Sigmoid colon (tissue), 6 donors: ENCODE measurements at regions not wholly inside any gene's neighbourhood (a gene's known extent, or its start where the extent isn't known, plus 50 kb on each side); places are given as distances from the start of the nearest gene placed in this dataset.
A peak's percentile ranks its signal among the peaks of the same experiment; 100 is the strongest.

Source experiments
- DNase-seq: peaks from one replicate; pipeline ENCODE4 v3.0.0-alpha.2; 2019
- H3K27ac ChIP-seq, 4 donors: fragments of 200-600 bp; sonication (generic); one replicate each; pipeline ENCODE4 v1.5.1; 2016 to 2019; ENCODE audit warnings: mild to moderate bottlenecking in 1 of 4
- H3K27me3 ChIP-seq, 3 donors: fragments of 200-600 bp; sonication (generic); one replicate each; pipeline ENCODE4 v1.5.1; 2019; ENCODE audit warnings: mild to moderate bottlenecking in 1 of 3
- H3K36me3 ChIP-seq, 4 donors: fragments of 200-600 bp; sonication (generic); one replicate each; pipeline ENCODE4 v1.5.1; 2016 to 2019
- H3K4me1 ChIP-seq, 4 donors: fragments of 200-600 bp; sonication (generic); one replicate each; pipeline ENCODE4 v1.5.1; 2017 to 2019
- H3K4me3 ChIP-seq, 4 donors: fragments of 200-600 bp; sonication (generic); one replicate each; pipeline ENCODE4 v1.5.1; 2017 to 2019; ENCODE audit warnings: mild to moderate bottlenecking in 2 of 4, moderate library complexity in 1 of 4
- H3K9me3 ChIP-seq, 4 donors: fragments of 200-600 bp in 3 of 4; sonication (generic) in 3 of 4; one replicate each; pipeline versions ENCODE4 v1.5.1 to v1.6.1; 2013 to 2019
- CTCF ChIP-seq, 4 experiments: fragments of 450-650 bp in 3 of 4; fragments of 200-600 bp in 1 of 4; IDR thresholded peaks; one replicate each; pipeline ENCODE4 v1.5.1; 2016 to 2019; ENCODE audit warnings: antibody characterized with exemption in 4 of 4, mild to moderate bottlenecking in 3 of 4, moderate library complexity in 2 of 4
- EP300 ChIP-seq, 4 donors: sonication (generic); formaldehyde crosslinking; IDR thresholded peaks; one replicate each; pipeline ENCODE4 v1.6.1; 2017; ENCODE audit warnings: antibody characterized with exemption in 4 of 4
- POLR2A ChIP-seq, 2 donors: fragments of 450-650 bp; IDR thresholded peaks; one replicate each; pipeline ENCODE4 v1.6.1; 2016; ENCODE audit warnings: antibody characterized with exemption in 2 of 2, mild to moderate bottlenecking in 2 of 2, moderate library complexity in 2 of 2
- POLR2AphosphoS5 ChIP-seq, 4 donors: sonication (generic); formaldehyde crosslinking; IDR thresholded peaks; one replicate each; pipeline ENCODE4 v1.6.1; 2017; ENCODE audit warnings: antibody characterized with exemption in 4 of 4
- WGBS, 2 donors: extraction: QIAGEN DNeasy Blood & Tissue Kit; methylation state at CpG; one replicate each; pipeline ENCODE4 v1.1.7; 2013; 5-methylcytosine and 5-hydroxymethylcytosine counted together
- intact Hi-C: fragments of 100-400 bp; cut with DNase I; formaldehyde crosslinking; loops from one replicate; pipeline ENCODE4 v1.15.1; 2023
- donor health status: healthy with polysubstance abuse.
- donor health status: healthy.

- intact Hi-C loops: loop anchor here (5.0 kb wide), 1 partner anchor 300 kb away; no protein-coding TSS in a partner anchor
- Histone ChIP-seq H3K9me3 (no peaks in the 10 kb centered on the region), H3K27me3 (no peaks in the 10 kb centered on the region), H3K36me3 (no peaks in the 10 kb centered on the region), H3K27ac (no peak overlapping the region), H3K4me3 (no peak overlapping the region), H3K4me1 (peaks cover 0 to 4% (median 0%) of the 10 kb centered on the region in 4 donors)
- DNase-seq: no peak
- WGBS, 2 donors: 66 to 76% methylated on average over 3 of the region's 3 CpGs
- TF ChIP-seq EP300 (IDR thresholded peaks at IDR 0.05) (no peak), POLR2AphosphoS5 (IDR thresholded peaks at IDR 0.05) (no peak), CTCF (IDR thresholded peaks at IDR 0.05) (no peak), POLR2A (IDR thresholded peaks at IDR 0.05) (no peak)
Measured at GRCh38 chr5:167721926-167722440, 569.5 kb upstream of the WWC1 start.

- WGBS, 2 donors: 16 to 25% methylated on average over 9 of the region's 9 CpGs
- intact Hi-C loops: loop anchor here (1.0 to 5.0 kb wide), 3 partner anchors 299 to 497 kb away; no protein-coding TSS in a partner anchor
- Histone ChIP-seq H3K4me3 (no peak overlapping the region), H3K27ac (no peak overlapping the region), H3K9me3 (no peaks in the 10 kb centered on the region), H3K27me3 (no peaks in the 10 kb centered on the region), H3K4me1 (peaks cover 0 to 4% (median 0%) of the 10 kb centered on the region in 4 donors), H3K36me3 (no peaks in the 10 kb centered on the region)
- TF ChIP-seq POLR2A (IDR thresholded peaks at IDR 0.05): no peak
- peak; percentile 50 to 88 (median 84) for TF ChIP-seq CTCF (IDR thresholded peaks at IDR 0.05)
- peak; percentile 76 for DNase-seq
Measured at GRCh38 chr5:167723254-167723871, 568.1 kb upstream of the WWC1 start.

DNA sequence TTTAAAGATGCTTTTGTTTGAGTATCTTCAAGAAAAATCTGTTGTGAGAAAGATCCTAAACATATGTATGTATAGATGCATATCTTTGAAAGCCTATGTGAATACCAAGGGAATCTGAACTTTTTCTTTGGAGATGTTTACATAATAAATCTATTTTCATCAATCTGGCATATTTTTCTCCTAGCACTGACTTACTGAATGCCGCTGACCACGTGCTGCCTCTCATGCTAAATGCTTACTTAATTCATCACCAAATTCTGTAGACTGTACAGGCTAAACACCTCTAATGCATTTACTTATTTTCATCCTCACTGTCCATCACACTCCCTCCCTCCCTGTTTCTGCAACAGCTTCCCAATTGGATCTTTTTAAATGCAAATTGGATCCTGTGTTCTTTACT, 566.2 kb upstream of the WWC1 start:
- TF ChIP-seq CTCF (IDR thresholded peaks at IDR 0.05): no peak
- TF ChIP-seq EP300 (IDR thresholded peaks at IDR 0.05): no peak
- TF ChIP-seq POLR2A (IDR thresholded peaks at IDR 0.05): no peak
- Histone ChIP-seq H3K9me3 (no peaks in the 10 kb centered on the region), H3K4me1 (peaks cover 0 to 4% (median 0%) of the 10 kb centered on the region in 4 donors), H3K27ac (no peak overlapping the region), H3K27me3 (no peaks in the 10 kb centered on the region), H3K36me3 (no peaks in the 10 kb centered on the region), H3K4me3 (no peak overlapping the region)
- intact Hi-C loops: no loop called here
- 81% methylated on average over 2 of the region's 2 CpGs for WGBS, 2 donors
- DNase-seq: no peak

DNA sequence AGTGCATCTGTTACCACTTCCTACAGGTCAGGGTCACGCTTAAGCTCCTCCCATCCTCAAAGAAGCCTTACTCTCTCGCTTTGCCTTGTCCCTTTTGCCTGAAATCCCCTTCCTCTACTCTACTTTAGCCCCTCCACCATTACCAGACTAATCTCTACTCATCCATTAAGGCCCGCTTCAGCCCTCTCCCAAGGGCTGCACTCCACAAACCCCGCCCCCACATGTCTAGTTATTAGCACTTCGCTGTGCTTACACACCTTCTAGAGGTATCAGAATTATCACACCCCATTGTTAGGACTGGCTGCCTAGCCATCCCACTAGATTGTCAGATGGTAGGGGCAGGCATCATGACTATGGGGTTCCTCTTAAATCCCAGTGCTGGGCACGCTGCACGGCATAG, 565.7 kb upstream of the WWC1 start:
- H3K27ac ChIP-seq: no peak overlapping the region
- H3K36me3 ChIP-seq: no peaks in the 10 kb centered on the region
- DNase-seq: no peak
- H3K9me3 ChIP-seq: no peaks in the 10 kb centered on the region
- H3K4me3 ChIP-seq: no peak overlapping the region
- no peaks in the 10 kb centered on the region for H3K27me3 ChIP-seq
- WGBS, 2 donors: 92% methylated on average over 7 of the region's 7 CpGs
- H3K4me1 ChIP-seq: peaks cover 0 to 1% (median 0%) of the 10 kb centered on the region in 4 donors
- intact Hi-C loops: no loop called here
- no peak for TF ChIP-seq CTCF (IDR thresholded peaks at IDR 0.05)
- TF ChIP-seq POLR2AphosphoS5 (IDR thresholded peaks at IDR 0.05): no peak
- TF ChIP-seq EP300 (IDR thresholded peaks at IDR 0.05): no peak
- TF ChIP-seq POLR2A (IDR thresholded peaks at IDR 0.05): no peak

DNA sequence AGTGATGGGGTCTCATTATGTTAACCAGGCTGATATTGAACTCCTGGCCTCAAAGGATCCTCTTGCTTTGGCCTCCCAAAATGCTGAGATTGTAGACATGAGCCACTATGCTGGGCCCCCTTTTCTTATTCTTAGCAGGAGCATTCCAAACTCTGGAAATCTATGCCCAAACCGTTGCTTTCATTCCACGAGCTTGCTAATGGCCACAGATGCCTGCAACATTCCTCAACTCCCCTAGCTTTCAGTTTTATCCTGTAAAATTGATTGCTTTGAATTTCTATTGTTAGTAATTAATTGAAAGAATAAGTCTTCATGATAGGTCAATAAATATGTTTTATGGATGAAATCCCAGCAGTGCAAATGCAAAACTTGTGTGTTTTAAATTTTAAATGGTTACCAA, 564.8 kb upstream of the WWC1 start:
- Histone ChIP-seq H3K9me3 (no peaks in the 10 kb centered on the region), H3K36me3 (no peaks in the 10 kb centered on the region), H3K4me3 (no peak overlapping the region), H3K27me3 (no peaks in the 10 kb centered on the region), H3K4me1 (no peaks in the 10 kb centered on the region), H3K27ac (no peak overlapping the region)
- TF ChIP-seq POLR2A (IDR thresholded peaks at IDR 0.05) (no peak), EP300 (IDR thresholded peaks at IDR 0.05) (no peak), CTCF (IDR thresholded peaks at IDR 0.05) (no peak), POLR2AphosphoS5 (IDR thresholded peaks at IDR 0.05) (no peak)
- no peak for DNase-seq
- intact Hi-C loops: no loop called here
- WGBS, 2 donors: 81 to 85% methylated on average over 2 of the region's 2 CpGs
